A549 (cell line): ENCODE measurements at regions not wholly inside any gene's neighbourhood (a gene's known extent, or its start where the extent isn't known, plus 50 kb on each side); places are given as distances from the start of the nearest gene placed in this dataset.

ENCODE experiments used
- ATOH8 ChIP-seq: fragments of 250-450 bp; sonication (Bioruptor Pico); IDR thresholded peaks from 2 replicates; pipeline ENCODE4 v1.5.0; 2020; ENCODE audit warnings: low read depth, mild to moderate bottlenecking, moderate library complexity
- BCL3 ChIP-seq: fragments of >200 bp; sonication (Bioruptor Twin); formaldehyde crosslinking; IDR thresholded peaks from 3 replicates; pipeline ENCODE4 v1.6.1; 2016
- CHD2 ChIP-seq: fragments of 150-350 bp; IDR thresholded peaks from 2 replicates; pipeline ENCODE4 v1.6.1; 2014; ENCODE audit warnings: low read length; ENCODE audit not compliant: partially characterized antibody
- CTCF ChIP-seq: fragments of >200 bp; sonication (Bioruptor Twin); formaldehyde crosslinking; IDR thresholded peaks from 3 replicates; pipeline ENCODE4 v1.5.1; 2016
- EP300 ChIP-seq, 2 experiments: fragments of >200 bp; sonication (Bioruptor Twin); formaldehyde crosslinking; IDR thresholded peaks; 2 replicates in 1 of 2; 3 replicates in 1 of 2; pipeline ENCODE4 v1.6.1; 2016 to 2017
- KDM5A ChIP-seq: fragments of 200-600 bp; sonication (generic); IDR thresholded peaks from 2 replicates; pipeline ENCODE4 v1.6.1; 2016; ENCODE audit warnings: antibody characterized with exemption, mild to moderate bottlenecking
- RCOR1 ChIP-seq: fragments of 150-350 bp; IDR thresholded peaks from 2 replicates; pipeline ENCODE4 v1.6.1; 2014; ENCODE audit warnings: antibody characterized with exemption, low read length, low read depth

- no peak for TF ChIP-seq EP300 (IDR thresholded peaks at IDR 0.05)
- no peak for TF ChIP-seq CTCF
- no peak for TF ChIP-seq RCOR1
- no peak for TF ChIP-seq ATOH8 (CRISPR knock-in tag)
- no peak for TF ChIP-seq BCL3
- no peak for TF ChIP-seq KDM5A
- no peak for TF ChIP-seq CHD2
These were observed 678.7 kb downstream of the PLCL1 start for GRCh38 chr2:198483051-198483450.
